Uterus (tissue), 2 donors: ENCODE measurements at regions not wholly inside any gene's neighbourhood (a gene's known extent, or its start where the extent isn't known, plus 50 kb on each side); places are given as distances from the start of the nearest gene placed in this dataset.

Experiments
- POLR2A ChIP-seq, 2 donors: fragments of 450-650 bp; IDR thresholded peaks; one replicate each; pipeline ENCODE4 v1.6.1; 2016; ENCODE audit warnings: antibody characterized with exemption in 2 of 2, mild to moderate bottlenecking in 1 of 2, moderate library complexity in 1 of 2
- TF ChIP-seq, protein P1 (sequence below), 4 experiments: fragments of 200-600 bp in 2 of 4; fragments of 450-650 bp in 2 of 4; sonication (generic) in 2 of 4; IDR thresholded peaks; one replicate each; pipeline ENCODE4 v1.5.1; 2016 to 2019; ENCODE audit warnings: antibody characterized with exemption in 4 of 4, mild to moderate bottlenecking in 2 of 4, moderate library complexity in 1 of 4

GRCh38 chr4:179151770-179152169, 1709.5 kb upstream of the AGA start:
- TF ChIP-seq, protein P1, sequence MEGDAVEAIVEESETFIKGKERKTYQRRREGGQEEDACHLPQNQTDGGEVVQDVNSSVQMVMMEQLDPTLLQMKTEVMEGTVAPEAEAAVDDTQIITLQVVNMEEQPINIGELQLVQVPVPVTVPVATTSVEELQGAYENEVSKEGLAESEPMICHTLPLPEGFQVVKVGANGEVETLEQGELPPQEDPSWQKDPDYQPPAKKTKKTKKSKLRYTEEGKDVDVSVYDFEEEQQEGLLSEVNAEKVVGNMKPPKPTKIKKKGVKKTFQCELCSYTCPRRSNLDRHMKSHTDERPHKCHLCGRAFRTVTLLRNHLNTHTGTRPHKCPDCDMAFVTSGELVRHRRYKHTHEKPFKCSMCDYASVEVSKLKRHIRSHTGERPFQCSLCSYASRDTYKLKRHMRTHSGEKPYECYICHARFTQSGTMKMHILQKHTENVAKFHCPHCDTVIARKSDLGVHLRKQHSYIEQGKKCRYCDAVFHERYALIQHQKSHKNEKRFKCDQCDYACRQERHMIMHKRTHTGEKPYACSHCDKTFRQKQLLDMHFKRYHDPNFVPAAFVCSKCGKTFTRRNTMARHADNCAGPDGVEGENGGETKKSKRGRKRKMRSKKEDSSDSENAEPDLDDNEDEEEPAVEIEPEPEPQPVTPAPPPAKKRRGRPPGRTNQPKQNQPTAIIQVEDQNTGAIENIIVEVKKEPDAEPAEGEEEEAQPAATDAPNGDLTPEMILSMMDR (IDR thresholded peaks at IDR 0.05): no peak
- no peak for TF ChIP-seq POLR2A (IDR thresholded peaks at IDR 0.05)
